ENCODE measurements at regions not wholly inside any gene's neighbourhood (a gene's known extent, or its start where the extent isn't known, plus 50 kb on each side); places are given as distances from the start of the nearest gene placed in this dataset.

DNA sequence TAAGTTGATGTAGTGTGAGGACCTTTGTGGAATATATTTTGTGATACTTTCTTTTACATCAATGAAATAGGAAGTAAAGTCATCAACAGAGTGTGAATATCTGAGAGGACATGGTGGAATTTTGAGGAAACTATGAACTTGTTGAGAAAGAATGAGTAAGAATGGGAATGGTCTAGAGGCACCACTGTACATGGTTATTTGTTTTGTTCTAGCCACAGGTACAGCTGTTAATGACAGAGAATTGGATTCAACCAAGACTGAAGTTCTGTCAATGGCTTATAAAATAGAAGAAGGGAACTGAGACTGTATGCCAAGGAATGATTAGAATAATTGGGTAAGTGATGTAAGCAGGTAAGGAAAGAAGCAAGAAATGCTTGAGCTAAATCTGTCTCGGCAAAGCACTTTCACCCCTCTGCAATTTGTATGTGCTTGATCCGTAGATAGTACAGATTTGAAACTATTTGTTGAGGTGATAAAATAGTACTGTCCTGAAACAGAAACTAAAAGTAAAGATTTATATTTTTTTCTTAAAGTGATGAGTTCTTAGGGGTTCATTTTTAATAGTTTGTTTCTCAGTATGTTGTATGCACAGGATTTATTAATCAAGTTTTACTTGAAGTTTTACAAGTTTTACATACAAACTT is 468.8 kb upstream of the SMC2 start:
- Mint-ChIP-seq H3K27ac (peak overlapping the region in 1 of 6 donors; percentile 21), H3K27me3 (no peaks in the 10 kb centered on the region), H3K4me3 (no peak overlapping the region), H3K4me1 (no peaks in the 10 kb centered on the region), H3K36me3 (no peaks in the 10 kb centered on the region), H3K9me3 (peaks cover 0 to 17% (median 4%) of the 10 kb centered on the region in 7 donors)
- ATAC-seq (ENCODE audit: low read depth in 2 of 2) (no peak), DNase-seq (no peak)

DNA sequence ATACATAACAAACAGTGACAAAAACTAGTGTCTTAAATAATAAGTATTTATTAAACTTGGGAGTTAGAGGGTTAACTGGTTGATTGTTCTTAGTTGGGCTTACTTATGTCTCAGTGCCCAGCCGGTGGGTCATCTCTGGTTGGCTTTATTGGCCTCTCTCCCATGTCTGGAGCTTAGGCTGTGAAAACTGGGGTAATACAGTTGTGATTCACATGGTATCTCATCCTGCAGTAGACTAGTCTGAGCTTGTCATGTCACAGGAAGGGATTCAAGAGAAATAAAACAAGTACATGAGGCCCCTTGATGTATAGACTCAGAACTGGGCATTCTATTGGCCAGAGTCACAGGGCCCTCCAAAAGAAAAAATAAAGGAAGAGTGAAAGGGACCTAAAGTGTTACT is 466.4 kb upstream of the SMC2 start:
- DNase-seq (no peak), ATAC-seq (ENCODE audit: low read depth in 2 of 2) (no peak)
- no peak overlapping the region for H3K4me3 Mint-ChIP-seq
- no peak overlapping the region for H3K27ac Mint-ChIP-seq
- H3K4me1 Mint-ChIP-seq, result no peaks in the 10 kb centered on the region
- no peaks in the 10 kb centered on the region for H3K36me3 Mint-ChIP-seq
- H3K27me3 Mint-ChIP-seq, result no peaks in the 10 kb centered on the region
- peaks cover 0 to 7% (median 1%) of the 10 kb centered on the region in 7 donors for H3K9me3 Mint-ChIP-seq

DNA sequence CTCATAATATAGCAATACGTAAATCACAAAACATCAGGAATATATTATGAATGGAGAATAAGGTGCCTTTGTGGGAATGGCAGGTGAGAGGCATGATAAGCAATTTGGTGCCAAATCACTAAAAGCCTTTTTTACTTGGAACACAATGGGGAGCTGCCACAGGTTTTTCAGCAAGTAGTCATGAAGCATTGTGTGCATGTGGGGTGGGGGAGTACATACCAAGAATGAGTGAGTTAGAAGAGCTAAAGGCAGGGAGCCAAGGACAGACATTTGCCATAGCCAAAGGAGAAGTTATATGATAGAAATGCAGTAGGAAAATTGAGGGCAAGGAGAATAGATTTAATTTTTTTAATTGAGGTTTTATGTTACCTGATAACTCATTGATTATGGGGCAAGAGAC is 445.0 kb upstream of the SMC2 start:
- no peaks in the 10 kb centered on the region for H3K27me3 Mint-ChIP-seq
- peaks cover 0 to 7% (median 4%) of the 10 kb centered on the region in 7 donors for H3K9me3 Mint-ChIP-seq
- H3K36me3 Mint-ChIP-seq, result no peaks in the 10 kb centered on the region
- H3K4me1 Mint-ChIP-seq, result no peaks in the 10 kb centered on the region
- DNase-seq, result no peak
- H3K4me3 Mint-ChIP-seq, result no peak overlapping the region
- ATAC-seq (ENCODE audit: low read depth in 2 of 2), result no peak
- no peak overlapping the region for H3K27ac Mint-ChIP-seq

DNA sequence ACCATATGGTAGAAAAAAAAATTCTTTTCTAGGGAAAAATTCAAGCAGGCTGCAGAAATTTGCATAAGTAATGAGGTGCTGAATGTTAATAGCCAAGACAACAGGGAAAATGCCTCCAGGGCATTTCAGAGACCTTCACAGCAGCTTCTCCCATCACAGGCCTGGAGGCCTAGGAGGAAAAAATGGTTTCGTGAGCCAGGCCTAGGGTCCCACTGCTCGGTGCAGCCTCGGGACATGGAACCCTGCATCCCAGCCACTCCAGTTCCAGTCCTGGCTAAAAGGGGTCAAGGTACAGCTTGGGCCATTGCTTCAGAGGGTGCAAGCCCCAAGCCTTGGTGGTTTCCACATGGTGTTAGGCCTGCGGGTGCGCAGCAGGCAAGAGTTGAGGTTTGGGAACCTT is 436.0 kb upstream of the SMC2 start:
- DNase-seq (no peak), ATAC-seq (ENCODE audit: low read depth in 2 of 2) (no peak)
- H3K36me3 Mint-ChIP-seq, result no peaks in the 10 kb centered on the region
- peaks cover 8 to 30% (median 13%) of the 10 kb centered on the region in 7 donors for H3K9me3 Mint-ChIP-seq
- no peaks in the 10 kb centered on the region for H3K4me1 Mint-ChIP-seq
- no peak overlapping the region for H3K27ac Mint-ChIP-seq
- no peak overlapping the region for H3K4me3 Mint-ChIP-seq
- no peaks in the 10 kb centered on the region for H3K27me3 Mint-ChIP-seq

DNA sequence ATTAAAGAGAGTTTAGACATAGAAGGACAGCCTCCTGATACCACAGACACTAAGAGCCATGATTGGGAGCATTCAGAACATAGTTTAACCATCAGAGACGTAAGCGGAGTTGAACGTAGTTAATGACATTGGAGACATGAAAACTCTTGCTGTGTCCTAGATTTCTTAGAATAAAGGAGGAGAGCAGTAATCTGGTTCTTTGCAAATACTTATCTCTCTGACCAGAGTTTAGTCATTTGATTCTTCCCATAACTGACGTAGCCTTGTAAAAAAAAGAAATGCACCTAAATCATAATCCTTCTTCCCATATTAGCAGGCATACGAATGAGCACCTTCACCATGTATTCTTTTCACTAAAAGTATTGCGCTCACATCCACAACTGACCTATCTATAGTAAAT is 433.3 kb upstream of the SMC2 start:
- Mint-ChIP-seq H3K4me1 (no peaks in the 10 kb centered on the region), H3K4me3 (no peak overlapping the region), H3K27ac (no peak overlapping the region), H3K27me3 (no peaks in the 10 kb centered on the region), H3K36me3 (no peaks in the 10 kb centered on the region), H3K9me3 (peaks cover 8 to 29% (median 14%) of the 10 kb centered on the region in 7 donors)
- no peak for DNase-seq
- no peak for ATAC-seq (ENCODE audit: low read depth in 2 of 2)

DNA sequence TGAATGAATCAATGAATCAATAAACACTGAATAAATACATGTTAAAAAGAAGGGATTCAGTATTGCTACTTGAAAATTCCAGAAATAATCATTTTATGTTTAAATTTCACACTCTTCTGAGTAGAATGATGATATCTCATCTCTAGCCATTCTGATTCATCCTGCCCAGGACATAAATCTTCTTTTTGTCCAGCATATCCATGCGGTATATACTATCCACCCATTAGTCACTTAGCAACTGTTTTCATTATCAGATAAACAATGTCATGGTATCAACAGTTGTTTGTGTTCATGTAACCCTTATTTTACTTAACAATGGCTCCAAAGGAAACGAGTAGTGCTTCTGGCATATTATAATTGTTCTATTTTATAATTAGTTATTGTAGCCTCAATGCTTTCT is 432.4 kb upstream of the SMC2 start:
- Mint-ChIP-seq H3K4me1 (no peaks in the 10 kb centered on the region), H3K4me3 (no peak overlapping the region), H3K27ac (no peak overlapping the region), H3K36me3 (no peaks in the 10 kb centered on the region), H3K9me3 (peaks cover 6 to 21% (median 14%) of the 10 kb centered on the region in 7 donors), H3K27me3 (no peaks in the 10 kb centered on the region)
- ATAC-seq (ENCODE audit: low read depth in 2 of 2) (no peak), DNase-seq (no peak)

DNA sequence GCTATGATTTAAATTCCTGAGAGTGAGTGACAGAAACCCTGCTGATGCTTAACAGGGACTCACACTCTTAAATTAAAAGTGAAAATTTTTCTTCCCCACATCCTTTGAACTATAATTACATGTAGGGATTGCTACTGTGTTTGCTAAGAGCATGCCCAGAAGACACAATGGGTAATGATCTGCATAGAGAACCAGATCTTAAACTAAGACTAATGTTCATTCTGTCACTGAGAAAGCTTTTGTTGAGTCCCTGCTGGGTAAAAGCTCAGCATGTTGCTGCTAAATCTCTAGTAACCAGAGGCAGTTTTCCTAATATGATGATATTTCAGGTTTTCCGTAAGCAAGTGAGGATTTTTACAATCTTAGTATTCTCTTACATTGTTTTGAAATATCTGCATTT is 424.8 kb upstream of the SMC2 start:
- Mint-ChIP-seq H3K4me1 (no peaks in the 10 kb centered on the region), H3K4me3 (no peak overlapping the region), H3K27me3 (no peaks in the 10 kb centered on the region), H3K27ac (no peak overlapping the region), H3K9me3 (peaks cover 0 to 4% (median 0%) of the 10 kb centered on the region in 7 donors), H3K36me3 (no peaks in the 10 kb centered on the region)
- ATAC-seq (ENCODE audit: low read depth in 2 of 2), result no peak
- no peak for DNase-seq

DNA sequence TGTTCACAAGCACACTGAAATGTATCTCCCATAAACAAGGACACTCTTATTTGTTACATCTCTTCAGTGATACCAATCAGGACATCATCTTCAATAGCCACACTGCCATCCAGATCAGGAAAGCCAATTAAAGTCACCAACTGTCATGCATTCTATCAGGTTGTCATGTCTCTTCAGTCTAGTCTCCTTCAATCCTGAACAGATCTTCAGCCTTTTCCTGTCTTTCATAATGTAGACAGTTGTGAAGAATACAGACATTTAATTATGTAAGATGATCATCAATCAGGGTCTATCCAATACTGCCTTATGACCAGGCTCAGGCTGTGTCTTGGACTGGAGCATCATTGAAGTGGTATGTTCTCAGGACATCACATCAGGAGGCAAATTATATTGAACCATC is 419.8 kb upstream of the SMC2 start:
- no peaks in the 10 kb centered on the region for H3K4me1 Mint-ChIP-seq
- no peak for ATAC-seq (ENCODE audit: low read depth in 2 of 2)
- no peak overlapping the region for H3K27ac Mint-ChIP-seq
- no peak overlapping the region for H3K4me3 Mint-ChIP-seq
- no peaks in the 10 kb centered on the region for H3K36me3 Mint-ChIP-seq
- no peak for DNase-seq
- H3K9me3 Mint-ChIP-seq, result peaks cover 0 to 4% (median 2%) of the 10 kb centered on the region in 7 donors
- no peaks in the 10 kb centered on the region for H3K27me3 Mint-ChIP-seq

DNA sequence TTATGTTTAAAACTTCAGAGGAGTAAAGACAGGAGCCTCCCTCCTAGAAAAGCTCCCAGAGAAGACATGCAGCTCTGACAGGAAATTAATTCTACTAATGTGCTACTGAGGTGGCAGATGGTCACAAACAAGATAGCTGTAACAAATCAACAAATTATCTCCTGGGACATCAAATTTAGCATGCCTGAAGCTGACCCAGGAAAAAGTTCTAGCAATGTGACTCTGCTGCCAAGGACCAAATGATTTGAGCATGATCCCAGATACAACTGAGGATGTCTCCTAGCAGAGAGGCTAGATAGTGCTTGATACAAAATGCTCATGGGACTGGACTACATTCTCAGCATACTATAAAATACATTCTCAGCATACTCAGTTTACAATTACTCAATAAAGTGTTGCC is 413.5 kb upstream of the SMC2 start:
- H3K27ac Mint-ChIP-seq, result no peak overlapping the region
- no peaks in the 10 kb centered on the region for H3K4me1 Mint-ChIP-seq
- no peak overlapping the region for H3K4me3 Mint-ChIP-seq
- peaks cover 0 to 3% (median 0%) of the 10 kb centered on the region in 7 donors for H3K9me3 Mint-ChIP-seq
- no peaks in the 10 kb centered on the region for H3K36me3 Mint-ChIP-seq
- H3K27me3 Mint-ChIP-seq, result no peaks in the 10 kb centered on the region
- DNase-seq (no peak), ATAC-seq (ENCODE audit: low read depth in 2 of 2) (no peak)

DNA sequence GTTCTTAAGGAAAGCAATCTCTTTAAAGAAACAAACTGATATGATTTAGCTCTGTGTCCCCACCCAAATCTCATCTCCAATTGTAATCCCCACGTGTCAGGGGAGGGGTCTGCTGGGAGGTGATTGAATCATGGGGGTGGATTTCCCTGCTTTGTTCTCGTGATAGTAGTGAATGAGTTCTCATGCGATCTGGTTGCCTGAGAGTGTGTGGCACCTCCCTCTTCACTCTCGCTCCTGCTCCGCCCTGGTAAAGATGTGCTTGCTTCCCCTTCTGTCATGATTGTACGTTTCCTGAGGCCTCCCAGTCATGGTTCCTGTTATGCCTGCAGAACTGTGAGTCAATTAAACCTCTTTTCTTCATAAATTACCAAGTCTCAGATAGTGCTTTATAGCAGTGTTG is 412.7 kb upstream of the SMC2 start:
- Mint-ChIP-seq H3K36me3 (no peaks in the 10 kb centered on the region), H3K27ac (no peak overlapping the region), H3K9me3 (peaks cover 0 to 3% (median 0%) of the 10 kb centered on the region in 7 donors), H3K4me1 (no peaks in the 10 kb centered on the region), H3K4me3 (no peak overlapping the region), H3K27me3 (no peaks in the 10 kb centered on the region)
- no peak for ATAC-seq (ENCODE audit: low read depth in 2 of 2)
- no peak for DNase-seq

DNA sequence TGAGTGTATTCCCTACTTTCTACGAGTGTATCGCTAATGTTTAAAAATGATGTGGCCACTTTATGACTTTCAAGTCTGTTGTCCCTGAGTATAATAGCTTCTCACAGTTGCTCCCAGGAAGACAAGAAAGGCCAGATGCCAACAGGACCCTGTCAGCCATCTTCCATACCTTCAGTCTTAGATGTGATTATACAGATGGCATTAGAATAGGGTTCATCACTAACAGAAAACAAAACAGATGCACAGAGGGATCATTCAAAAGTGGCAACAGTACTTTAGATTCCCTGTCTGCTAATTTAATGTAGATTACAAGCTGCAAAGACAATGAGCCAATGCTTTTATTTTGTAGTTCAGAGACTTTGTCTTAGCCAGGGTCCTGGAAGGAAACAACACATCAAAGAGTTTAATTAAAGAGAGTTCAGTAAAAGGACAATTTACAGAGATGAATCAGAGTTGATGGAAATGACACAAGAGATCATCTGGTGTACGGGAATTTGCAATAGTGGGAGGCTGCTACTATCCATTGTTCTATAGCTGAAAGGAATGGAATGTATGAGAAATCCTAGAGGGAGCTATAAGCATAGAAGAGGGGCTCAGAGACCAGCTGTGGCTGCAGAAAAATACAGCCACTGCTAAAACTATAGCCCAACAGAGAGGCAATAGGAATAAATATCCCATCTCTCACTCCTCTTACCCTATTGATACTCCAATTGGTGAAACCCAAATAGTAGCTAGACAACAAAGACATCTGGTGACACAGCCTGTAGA is 393.7 kb upstream of the SMC2 start:
- no peak for DNase-seq
- H3K4me1 Mint-ChIP-seq, result no peaks in the 10 kb centered on the region
- ATAC-seq (ENCODE audit: low read depth in 2 of 2), result no peak
- no peaks in the 10 kb centered on the region for H3K27me3 Mint-ChIP-seq
- peaks cover 0 to 5% (median 0%) of the 10 kb centered on the region in 7 donors for H3K9me3 Mint-ChIP-seq
- no peaks in the 10 kb centered on the region for H3K36me3 Mint-ChIP-seq
- H3K27ac Mint-ChIP-seq, result no peak overlapping the region
- H3K4me3 Mint-ChIP-seq, result no peak overlapping the region

DNA sequence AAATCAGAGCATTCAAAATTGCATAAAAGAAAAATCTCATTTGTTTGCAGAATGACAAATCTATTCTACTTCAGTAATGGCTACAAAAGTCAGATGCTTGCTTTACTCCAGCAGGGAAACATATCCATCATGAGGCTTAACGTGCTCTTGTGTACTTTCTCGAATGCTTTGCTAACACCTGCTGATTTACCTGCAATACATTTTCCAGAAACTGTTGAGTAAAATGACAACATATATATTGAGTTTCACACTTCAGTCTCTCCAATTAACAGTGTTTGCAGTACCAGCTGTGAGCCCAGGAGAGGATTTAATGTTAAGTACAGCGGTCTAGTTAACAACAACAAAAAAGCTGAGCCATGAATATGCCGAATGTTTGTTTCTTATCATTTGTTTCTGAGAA is 391.5 kb upstream of the SMC2 start:
- peaks cover 0 to 5% (median 0%) of the 10 kb centered on the region in 7 donors for H3K9me3 Mint-ChIP-seq
- no peak for ATAC-seq (ENCODE audit: low read depth in 2 of 2)
- H3K27ac Mint-ChIP-seq, result no peak overlapping the region
- H3K36me3 Mint-ChIP-seq, result no peaks in the 10 kb centered on the region
- DNase-seq, result no peak
- H3K27me3 Mint-ChIP-seq, result no peaks in the 10 kb centered on the region
- no peak overlapping the region for H3K4me3 Mint-ChIP-seq
- no peaks in the 10 kb centered on the region for H3K4me1 Mint-ChIP-seq

DNA sequence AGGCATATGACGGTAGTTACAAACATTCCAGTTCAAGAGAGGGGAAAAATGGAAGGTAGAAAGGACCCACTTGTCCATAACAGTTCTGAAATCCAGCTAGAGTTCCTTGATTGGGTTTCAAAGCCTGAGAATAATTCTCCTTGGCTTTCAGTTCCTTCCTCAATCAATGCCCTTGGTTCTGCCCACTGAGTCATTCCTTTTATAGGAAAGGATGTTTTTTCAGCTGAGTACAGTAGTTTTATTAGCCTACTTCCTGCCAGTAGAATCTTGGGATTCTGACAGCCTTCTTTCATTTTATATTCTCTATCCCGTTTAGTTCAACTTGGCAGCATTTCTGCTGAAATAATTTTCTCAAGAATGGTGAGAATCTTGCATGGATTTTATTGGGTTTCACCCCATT is 386.9 kb upstream of the SMC2 start:
- Mint-ChIP-seq H3K36me3 (no peaks in the 10 kb centered on the region), H3K9me3 (peaks cover 0 to 9% (median 5%) of the 10 kb centered on the region in 7 donors), H3K27me3 (no peaks in the 10 kb centered on the region), H3K4me1 (no peaks in the 10 kb centered on the region), H3K27ac (no peak overlapping the region), H3K4me3 (no peak overlapping the region)
- DNase-seq (no peak), ATAC-seq (ENCODE audit: low read depth in 2 of 2) (no peak)

DNA sequence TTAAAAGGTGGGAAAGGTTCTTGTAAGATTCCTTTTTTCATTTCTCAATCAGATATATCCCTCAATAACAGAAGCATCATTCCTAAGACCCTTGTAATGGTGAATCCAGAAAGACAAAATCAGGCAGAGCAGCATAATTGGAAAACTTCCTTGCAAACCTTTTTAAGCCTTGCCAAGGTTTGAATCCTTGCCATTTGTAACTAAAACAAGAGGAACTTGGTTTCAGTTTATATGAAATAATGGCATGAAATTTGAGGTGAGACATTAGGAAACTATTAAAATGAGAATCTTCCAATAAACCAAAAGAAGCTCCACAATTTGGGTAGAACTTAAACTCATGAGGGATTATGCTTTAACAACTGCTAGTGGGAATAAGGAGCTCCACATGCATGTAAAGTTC is 384.7 kb upstream of the SMC2 start:
- H3K27me3 Mint-ChIP-seq, result no peaks in the 10 kb centered on the region
- peaks cover 0 to 9% (median 5%) of the 10 kb centered on the region in 7 donors for H3K9me3 Mint-ChIP-seq
- ATAC-seq (ENCODE audit: low read depth in 2 of 2) (no peak), DNase-seq (no peak)
- H3K4me3 Mint-ChIP-seq, result no peak overlapping the region
- H3K4me1 Mint-ChIP-seq, result no peaks in the 10 kb centered on the region
- H3K27ac Mint-ChIP-seq, result no peak overlapping the region
- no peaks in the 10 kb centered on the region for H3K36me3 Mint-ChIP-seq

All from naive B cell (primary cell).